K562 (cell line): ENCODE measurements at regions not wholly inside any gene's neighbourhood (a gene's known extent, or its start where the extent isn't known, plus 50 kb on each side); places are given as distances from the start of the nearest gene placed in this dataset.

Experiments used
- POLR2AphosphoS2 ChIP-seq: IDR thresholded peaks from 2 replicates; pipeline ENCODE4 v1.6.1; 2012; ENCODE audit warnings: low read length, improper control_type of control experiment
- SAFB ChIP-seq: fragments of 200-400 bp; formaldehyde crosslinking; IDR thresholded peaks from 2 replicates; pipeline ENCODE4 v1.6.1; 2017; ENCODE audit warnings: low read depth, low read length, borderline replicate concordance
- ZNF274 ChIP-seq: IDR thresholded peaks from 2 replicates; pipeline ENCODE4 v1.6.1; 2011; ENCODE audit warnings: low read depth, mild to moderate bottlenecking, low read length, moderate library complexity, borderline replicate concordance
- TF ChIP-seq, protein P1 (sequence below): fragments of 450-650 bp; formaldehyde crosslinking; IDR thresholded peaks from 2 replicates; pipeline ENCODE4 v1.4.0; 2020; ENCODE audit warnings: mild to moderate bottlenecking, mixed read lengths
- TF ChIP-seq, protein P2 (sequence below): sonication (generic); formaldehyde crosslinking; IDR thresholded peaks from 2 replicates; pipeline ENCODE4 v1.9.0; 2022; ENCODE audit warnings: mild to moderate bottlenecking, missing genetic modification reagents

DNA sequence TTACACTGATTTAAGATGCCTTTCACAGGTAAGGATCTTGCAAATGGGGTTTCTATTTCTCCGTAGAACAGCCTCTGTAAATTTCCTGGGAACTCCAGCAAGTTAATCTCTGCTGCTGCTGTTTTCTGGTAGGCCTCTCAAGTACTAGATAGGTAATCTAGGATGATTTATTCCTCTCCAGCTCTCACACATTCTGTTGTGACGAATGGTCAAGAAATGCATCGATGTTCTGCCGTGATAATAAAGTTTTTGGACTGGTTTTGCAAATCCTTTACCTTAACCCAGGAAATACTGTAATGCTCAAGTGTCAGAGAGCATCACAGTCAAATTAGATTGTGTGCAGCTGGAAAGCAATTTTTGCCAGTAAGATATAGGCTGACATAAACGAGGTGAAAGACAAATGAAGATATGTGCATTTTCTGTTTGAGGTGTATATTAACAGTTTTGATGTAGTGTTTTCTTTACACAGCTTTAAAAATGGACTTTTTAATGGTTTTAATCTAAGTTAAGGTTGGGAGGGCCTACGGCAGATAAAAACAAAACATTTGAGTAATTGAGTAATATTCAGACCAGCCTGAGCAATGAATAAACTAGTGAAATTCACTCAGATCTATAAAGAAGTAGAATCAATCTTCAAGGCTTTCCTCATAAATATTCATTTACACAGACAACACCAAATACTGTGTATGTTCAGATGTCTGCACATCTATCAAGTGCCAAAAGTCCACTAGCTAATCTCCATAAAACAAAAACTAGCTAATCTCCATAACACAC lies 300.6 kb upstream of the EDIL3 start:
- no peak for TF ChIP-seq SAFB
- TF ChIP-seq, protein P1, sequence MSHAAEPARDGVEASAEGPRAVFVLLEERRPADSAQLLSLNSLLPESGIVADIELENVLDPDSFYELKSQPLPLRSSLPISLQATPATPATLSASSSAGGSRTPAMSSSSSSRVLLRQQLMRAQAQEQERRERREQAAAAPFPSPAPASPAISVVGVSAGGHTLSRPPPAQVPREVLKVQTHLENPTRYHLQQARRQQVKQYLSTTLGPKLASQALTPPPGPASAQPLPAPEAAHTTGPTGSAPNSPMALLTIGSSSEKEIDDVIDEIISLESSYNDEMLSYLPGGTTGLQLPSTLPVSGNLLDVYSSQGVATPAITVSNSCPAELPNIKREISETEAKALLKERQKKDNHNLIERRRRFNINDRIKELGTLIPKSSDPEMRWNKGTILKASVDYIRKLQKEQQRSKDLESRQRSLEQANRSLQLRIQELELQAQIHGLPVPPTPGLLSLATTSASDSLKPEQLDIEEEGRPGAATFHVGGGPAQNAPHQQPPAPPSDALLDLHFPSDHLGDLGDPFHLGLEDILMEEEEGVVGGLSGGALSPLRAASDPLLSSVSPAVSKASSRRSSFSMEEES: no peak
- TF ChIP-seq, protein P2, sequence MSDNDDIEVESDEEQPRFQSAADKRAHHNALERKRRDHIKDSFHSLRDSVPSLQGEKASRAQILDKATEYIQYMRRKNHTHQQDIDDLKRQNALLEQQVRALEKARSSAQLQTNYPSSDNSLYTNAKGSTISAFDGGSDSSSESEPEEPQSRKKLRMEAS: no peak
- TF ChIP-seq ZNF274: no peak
- TF ChIP-seq POLR2AphosphoS2: no peak
